SU-DHL-6 (cell line): ENCODE measurements at regions not wholly inside any gene's neighbourhood (a gene's known extent, or its start where the extent isn't known, plus 50 kb on each side); places are given as distances from the start of the nearest gene placed in this dataset.

Experiments used
- H2AFZ ChIP-seq: fragments of 200-600 bp; sonication (generic); 2 replicates; pipeline ENCODE4 v1.6.1; 2014; ENCODE audit warnings: low read depth, mild to moderate bottlenecking, moderate library complexity, mixed read lengths, antibody characterized with exemption, low read length; ENCODE audit not compliant: severe bottlenecking
- H3F3A ChIP-seq: fragments of 200-600 bp; shearing (Covaris generic); 2 replicates; pipeline ENCODE4 v1.6.0; 2016; ENCODE audit warnings: antibody characterized with exemption, mild to moderate bottlenecking; ENCODE audit not compliant: insufficient read depth
- H3K27ac ChIP-seq: fragments of 200-600 bp; sonication (generic); 2 replicates; pipeline ENCODE4 v1.5.1; 2016; ENCODE audit warnings: low read depth, mild to moderate bottlenecking, low read length, moderate library complexity, mixed read lengths
- H3K27me3 ChIP-seq: fragments of 200-600 bp; sonication (generic), shearing (Covaris generic); 2 replicates; pipeline ENCODE4 v1.6.0; 2014; ENCODE audit warnings: mild to moderate bottlenecking, low read length
- H3K36me3 ChIP-seq: fragments of 200-600 bp; sonication (generic); 2 replicates; pipeline ENCODE4 v1.6.1; 2014; ENCODE audit warnings: mild to moderate bottlenecking, low read length, mixed read lengths
- H3K4me2 ChIP-seq: fragments of 300-600, 200-600 bp; shearing (Covaris generic), sonication (generic); 2 replicates; pipeline ENCODE4 v1.6.0; 2014; ENCODE audit warnings: low read length, low read depth, mild to moderate bottlenecking; ENCODE audit not compliant: poor library complexity, severe bottlenecking
- H3K4me3 ChIP-seq: fragments of 200-600 bp; sonication (generic); 2 replicates; pipeline ENCODE4 v1.5.1; 2014; ENCODE audit warnings: antibody characterized with exemption, low read length, mild to moderate bottlenecking, mixed read lengths; ENCODE audit not compliant: insufficient read depth, poor library complexity, severe bottlenecking
- H3K79me2 ChIP-seq: fragments of 200-600 bp; sonication (generic); 2 replicates; pipeline ENCODE4 v1.6.1; 2014; ENCODE audit warnings: mild to moderate bottlenecking, low read length, moderate library complexity; ENCODE audit not compliant: insufficient read depth
- H3K9ac ChIP-seq: fragments of 200-600 bp; sonication (generic); 2 replicates; pipeline ENCODE4 v1.7.0; 2014; ENCODE audit warnings: mild to moderate bottlenecking, low read length
- H3K9me2 ChIP-seq: fragments of 200-600 bp; sonication (generic); replicated peaks from 2 replicates; pipeline ENCODE4 v1.6.1; 2014; ENCODE audit warnings: low read length; ENCODE audit not compliant: insufficient read depth
- H3K9me3 ChIP-seq: fragments of 200-600 bp; sonication (generic); 2 replicates; pipeline ENCODE4 v1.6.1; 2014; ENCODE audit warnings: low read length, mixed read lengths; ENCODE audit not compliant: insufficient read depth
- H4K20me1 ChIP-seq: fragments of 200-600 bp; sonication (generic); 2 replicates; pipeline ENCODE4 v1.6.1; 2014; ENCODE audit warnings: low read depth, mild to moderate bottlenecking, antibody characterized with exemption, low read length, moderate library complexity, mixed read lengths
- EZH2phosphoT487 ChIP-seq: fragments of 200-600 bp; sonication (generic), shearing (Covaris generic); conservative IDR thresholded peaks from 2 replicates; pipeline ENCODE4 v1.6.1; 2018; ENCODE audit warnings: mild to moderate bottlenecking, antibody characterized with exemption, low read length, moderate library complexity, mixed read lengths
- TF ChIP-seq, protein P1 (sequence below): fragments of 200-600 bp; sonication (generic); IDR thresholded peaks from one replicate; pipeline ENCODE4 v1.5.1; 2017; ENCODE audit warnings: antibody characterized with exemption, mild to moderate bottlenecking, low read length, moderate library complexity; ENCODE audit not compliant: insufficient read depth, poor library complexity, severe bottlenecking

DNA sequence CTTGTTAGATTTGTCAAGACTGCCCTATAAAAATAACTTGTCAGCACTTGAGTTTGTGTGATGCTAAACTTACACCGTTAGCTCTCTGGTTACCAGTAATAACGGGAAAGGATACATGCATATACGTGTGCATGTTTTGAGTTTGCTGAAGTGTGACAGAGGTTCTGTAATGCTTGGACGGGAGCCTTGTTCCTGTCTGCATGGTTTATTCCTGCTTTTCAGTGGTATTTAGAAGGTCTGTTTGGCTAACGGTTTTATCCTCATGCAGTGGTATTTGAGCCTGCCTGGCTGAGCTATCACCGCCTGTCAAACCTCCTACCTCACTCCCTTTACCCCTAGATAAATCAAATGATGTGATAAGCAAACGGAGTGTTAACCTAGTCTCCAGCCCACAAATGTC is 305.6 kb downstream of the GALC start:
- no peak overlapping the region for H3K4me3 ChIP-seq
- no peaks in the 10 kb centered on the region for H3K27me3 ChIP-seq
- H4K20me1 ChIP-seq = no peaks in the 10 kb centered on the region
- H3K4me2 ChIP-seq = no peak overlapping the region
- no peaks in the 10 kb centered on the region for H3K79me2 ChIP-seq
- H3F3A ChIP-seq = no peaks in the 10 kb centered on the region
- no peak overlapping the region for H3K9ac ChIP-seq
- H3K9me3 ChIP-seq = no peaks in the 10 kb centered on the region
- no peak overlapping the region for H3K27ac ChIP-seq
- H3K36me3 ChIP-seq = no peaks in the 10 kb centered on the region
- no peak overlapping the region for H2AFZ ChIP-seq
- TF ChIP-seq, protein P1, sequence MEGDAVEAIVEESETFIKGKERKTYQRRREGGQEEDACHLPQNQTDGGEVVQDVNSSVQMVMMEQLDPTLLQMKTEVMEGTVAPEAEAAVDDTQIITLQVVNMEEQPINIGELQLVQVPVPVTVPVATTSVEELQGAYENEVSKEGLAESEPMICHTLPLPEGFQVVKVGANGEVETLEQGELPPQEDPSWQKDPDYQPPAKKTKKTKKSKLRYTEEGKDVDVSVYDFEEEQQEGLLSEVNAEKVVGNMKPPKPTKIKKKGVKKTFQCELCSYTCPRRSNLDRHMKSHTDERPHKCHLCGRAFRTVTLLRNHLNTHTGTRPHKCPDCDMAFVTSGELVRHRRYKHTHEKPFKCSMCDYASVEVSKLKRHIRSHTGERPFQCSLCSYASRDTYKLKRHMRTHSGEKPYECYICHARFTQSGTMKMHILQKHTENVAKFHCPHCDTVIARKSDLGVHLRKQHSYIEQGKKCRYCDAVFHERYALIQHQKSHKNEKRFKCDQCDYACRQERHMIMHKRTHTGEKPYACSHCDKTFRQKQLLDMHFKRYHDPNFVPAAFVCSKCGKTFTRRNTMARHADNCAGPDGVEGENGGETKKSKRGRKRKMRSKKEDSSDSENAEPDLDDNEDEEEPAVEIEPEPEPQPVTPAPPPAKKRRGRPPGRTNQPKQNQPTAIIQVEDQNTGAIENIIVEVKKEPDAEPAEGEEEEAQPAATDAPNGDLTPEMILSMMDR = no peak
- no peak for TF ChIP-seq EZH2phosphoT487
- H3K9me2 ChIP-seq = no peaks in the 10 kb centered on the region

DNA sequence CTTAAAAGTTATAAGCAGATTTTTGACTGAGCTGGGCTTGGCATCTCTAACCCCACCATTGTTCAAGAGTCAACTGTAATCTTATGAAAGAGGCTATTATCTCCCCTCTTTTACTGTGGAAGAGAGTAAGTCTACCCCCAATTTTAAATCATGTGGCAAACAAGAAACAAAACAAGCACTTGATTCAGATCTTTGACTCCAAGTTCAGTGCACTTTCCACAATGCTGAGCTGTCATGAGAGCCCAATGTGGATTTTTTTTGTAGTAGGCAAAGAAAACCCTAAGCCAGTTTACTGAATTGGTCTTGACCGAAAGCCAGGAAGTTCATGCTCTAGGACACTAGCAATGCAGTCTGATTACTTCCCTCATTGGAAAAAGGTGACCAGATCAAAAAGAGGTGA is 306.2 kb downstream of the GALC start:
- Histone ChIP-seq H3K79me2 (no peaks in the 10 kb centered on the region), H3K9me2 (no peaks in the 10 kb centered on the region), H3K9ac (no peak overlapping the region), H3K4me3 (no peak overlapping the region), H3K4me2 (no peak overlapping the region), H3K27ac (no peak overlapping the region), H3K27me3 (no peaks in the 10 kb centered on the region), H3K9me3 (no peaks in the 10 kb centered on the region), H3K36me3 (no peaks in the 10 kb centered on the region), H2AFZ (no peak overlapping the region), H4K20me1 (no peaks in the 10 kb centered on the region), H3F3A (no peaks in the 10 kb centered on the region)
- no peak for TF ChIP-seq EZH2phosphoT487

DNA sequence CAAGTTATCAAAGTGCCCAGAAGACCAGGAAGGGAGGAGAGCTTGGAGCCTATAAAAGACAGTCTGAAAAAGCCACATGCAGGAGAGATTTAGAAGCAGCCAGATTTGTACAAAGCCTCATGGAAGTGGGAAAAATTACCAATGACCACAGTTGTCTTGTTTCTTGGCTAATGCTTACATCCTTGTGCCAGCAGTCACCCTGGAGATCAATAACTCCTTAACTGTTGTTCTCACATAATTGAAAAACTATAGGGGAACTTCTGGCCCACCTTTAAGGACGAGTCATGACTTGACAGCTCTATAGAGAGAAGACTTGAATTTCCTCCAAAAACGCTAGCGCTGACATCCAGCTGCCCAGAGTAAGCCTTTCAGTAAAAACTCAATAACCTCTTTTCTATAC is 313.1 kb downstream of the GALC start:
- H3K36me3 ChIP-seq = no peaks in the 10 kb centered on the region
- H3K9ac ChIP-seq = no peak overlapping the region
- H3K4me3 ChIP-seq = no peak overlapping the region
- H3K9me3 ChIP-seq = no peaks in the 10 kb centered on the region
- H3K4me2 ChIP-seq = no peak overlapping the region
- no peak overlapping the region for H3K27ac ChIP-seq
- TF ChIP-seq, protein P1 = no peak
- TF ChIP-seq EZH2phosphoT487 = no peak
- H3K27me3 ChIP-seq = no peaks in the 10 kb centered on the region
- no peaks in the 10 kb centered on the region for H4K20me1 ChIP-seq
- no peaks in the 10 kb centered on the region for H3K79me2 ChIP-seq
- no peaks in the 10 kb centered on the region for H3K9me2 ChIP-seq
- no peak overlapping the region for H2AFZ ChIP-seq
- no peaks in the 10 kb centered on the region for H3F3A ChIP-seq

DNA sequence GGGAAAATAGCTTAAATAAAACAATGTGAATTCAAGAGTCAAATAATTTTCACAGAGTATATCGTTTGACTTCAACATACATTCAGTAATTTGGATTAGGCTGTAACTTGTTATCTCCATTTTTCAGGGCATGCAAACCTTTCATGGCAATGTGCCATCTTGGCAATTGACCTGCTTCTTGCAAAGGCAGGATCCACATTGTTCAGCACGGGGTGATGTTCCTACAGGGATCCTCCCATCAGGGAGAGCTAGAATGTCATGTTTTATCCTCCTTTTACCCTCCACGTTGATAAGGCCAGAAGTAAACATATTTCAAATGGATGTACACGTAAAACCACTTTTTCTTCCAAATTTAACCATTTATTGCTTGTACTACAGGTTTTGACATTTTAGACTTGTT is 314.4 kb downstream of the GALC start:
- Histone ChIP-seq H3K79me2 (no peaks in the 10 kb centered on the region), H3K9me2 (no peaks in the 10 kb centered on the region), H3K27ac (no peak overlapping the region), H3K4me2 (no peak overlapping the region), H2AFZ (no peak overlapping the region), H3K9ac (no peak overlapping the region), H4K20me1 (no peaks in the 10 kb centered on the region), H3F3A (no peaks in the 10 kb centered on the region), H3K9me3 (no peaks in the 10 kb centered on the region), H3K36me3 (no peaks in the 10 kb centered on the region), H3K4me3 (no peak overlapping the region), H3K27me3 (no peaks in the 10 kb centered on the region)
- no peak for TF ChIP-seq EZH2phosphoT487
- TF ChIP-seq, protein P1 = no peak
